PC-9 (cell line): ENCODE measurements at regions not wholly inside any gene's neighbourhood (a gene's known extent, or its start where the extent isn't known, plus 50 kb on each side); places are given as distances from the start of the nearest gene placed in this dataset.
"Not testable (repeated sequence)": the region's sequence is repeated elsewhere in the genome, so short reads cannot be mapped to it uniquely, and the experiment has no call there.

Experiments
- BruUV-seq: library from RNA; stranded (reverse); fragments of 400-500 nt; replicated peaks from 2 replicates; lab custom pipeline; 2021; lab: Mats Ljungman, UMichigan
- CTCF ChIA-PET: fragments of 300-600 bp; sonication (Branson Sonifier 250); formaldehyde crosslinking; loops from one replicate; lab custom pipeline; 2022; ENCODE audit warnings: antibody characterized with exemption; lab: Charles Lee
- POLR2A ChIA-PET: fragments of 300-600 bp; sonication (Branson Sonifier 250); formaldehyde crosslinking; loops from one replicate; lab custom pipeline; 2022; ENCODE audit warnings: antibody characterized with exemption; ENCODE audit not compliant: unreplicated experiment; lab: Charles Lee
- DNase-seq, 2 experiments: peaks; one replicate each; pipeline versions ENCODE4 v3.0.0 to v3.0.0-alpha.2; 2015 to 2022; ENCODE audit warnings: mixed read lengths in 1 of 2
- H2AFZ ChIP-seq: fragments of 200-600 bp; sonication (generic); 2 replicates; pipeline ENCODE4 v1.8.1; 2017; ENCODE audit warnings: antibody characterized with exemption
- H3F3A ChIP-seq: fragments of 200-600 bp; sonication (generic); 2 replicates; pipeline ENCODE4 v1.8.1; 2017; ENCODE audit warnings: antibody characterized with exemption, mild to moderate bottlenecking, low read depth; ENCODE audit not compliant: insufficient read depth
- H3K27ac ChIP-seq: fragments of 200-600 bp; sonication (generic); 2 replicates; pipeline ENCODE4 v1.6.1; 2016; ENCODE audit warnings: mixed run types
- H3K27me3 ChIP-seq: fragments of 200-600 bp; sonication (generic); 2 replicates; pipeline ENCODE4 v1.6.1; 2016; ENCODE audit warnings: low read depth, mixed run types; ENCODE audit not compliant: insufficient read depth
- H3K36me3 ChIP-seq: fragments of 200-600 bp; sonication (generic); 2 replicates; pipeline ENCODE4 v1.6.1; 2016; ENCODE audit warnings: low read depth, mixed run types
- H3K4me1 ChIP-seq: fragments of 200-600 bp; sonication (generic); replicated peaks from 2 replicates; pipeline ENCODE4 v1.6.1; 2016; ENCODE audit warnings: mixed run types; ENCODE audit not compliant: insufficient read depth
- H3K4me2 ChIP-seq: fragments of 200-600 bp; sonication (generic); 2 replicates; pipeline ENCODE4 v1.6.1; 2017; ENCODE audit warnings: mixed run types
- H3K4me3 ChIP-seq: fragments of 200-600 bp; sonication (generic); 2 replicates; pipeline ENCODE4 v1.6.1; 2016; ENCODE audit warnings: mixed run types
- H3K79me2 ChIP-seq: fragments of 200-600 bp; sonication (generic); 2 replicates; pipeline ENCODE4 v1.6.1; 2017; ENCODE audit warnings: low read depth, mixed run types
- H3K9me2 ChIP-seq: fragments of 200-600 bp; sonication (generic); 2 replicates; pipeline ENCODE4 v1.8.1; 2017; ENCODE audit warnings: mild to moderate bottlenecking; ENCODE audit not compliant: insufficient read depth
- H3K9me3 ChIP-seq: fragments of 200-600 bp; sonication (generic); 2 replicates; pipeline ENCODE4 v1.8.1; 2016; ENCODE audit warnings: low read depth; ENCODE audit not compliant: insufficient read depth
- H4K20me1 ChIP-seq: fragments of 200-600 bp; sonication (generic); 2 replicates; pipeline ENCODE4 v1.8.1; 2017; ENCODE audit not compliant: insufficient read depth
- EZH2 ChIP-seq: fragments of 200-600 bp; sonication (generic); IDR thresholded peaks from 2 replicates; pipeline ENCODE4 v1.8.0; 2017; ENCODE audit warnings: antibody characterized with exemption, low read depth
- intact Hi-C: fragments of 100-400 bp; cut with micrococcal nuclease; formaldehyde crosslinking; loops from one replicate; pipeline ENCODE4 v1.10.0; 2022; ENCODE audit not compliant: unreplicated experiment
- TF ChIP-seq, protein P1 (sequence below): fragments of 200-600 bp; sonication (generic); conservative IDR thresholded peaks from 2 replicates; pipeline ENCODE4 v1.6.1; 2017; ENCODE audit warnings: mixed run types, antibody characterized with exemption, mild to moderate bottlenecking, moderate library complexity

DNA sequence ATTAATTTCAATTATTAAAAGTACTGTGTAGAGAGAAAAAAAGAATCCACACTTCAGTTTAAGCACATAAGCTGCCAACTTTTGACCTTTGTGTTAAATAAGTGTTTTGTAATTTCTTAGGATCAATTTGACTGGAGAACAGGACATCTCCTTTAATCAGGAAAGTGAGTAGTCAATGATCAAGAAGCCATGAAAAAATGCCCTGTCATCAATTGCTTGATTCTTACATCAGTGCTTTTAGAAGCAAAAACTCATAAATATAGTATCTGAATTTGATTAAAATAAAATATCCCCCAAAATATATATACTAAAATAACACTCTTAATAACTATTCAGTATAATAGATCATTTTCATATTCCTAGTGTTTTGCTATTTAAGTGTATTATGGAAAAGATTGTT lies 409.0 kb downstream of the TAFA4 start:
- H3K79me2 ChIP-seq = no peaks in the 10 kb centered on the region
- ChIA-PET POLR2A (no interaction called here), CTCF (no interaction called here)
- no peaks in the 10 kb centered on the region for H3K9me2 ChIP-seq
- TF ChIP-seq, protein P1, sequence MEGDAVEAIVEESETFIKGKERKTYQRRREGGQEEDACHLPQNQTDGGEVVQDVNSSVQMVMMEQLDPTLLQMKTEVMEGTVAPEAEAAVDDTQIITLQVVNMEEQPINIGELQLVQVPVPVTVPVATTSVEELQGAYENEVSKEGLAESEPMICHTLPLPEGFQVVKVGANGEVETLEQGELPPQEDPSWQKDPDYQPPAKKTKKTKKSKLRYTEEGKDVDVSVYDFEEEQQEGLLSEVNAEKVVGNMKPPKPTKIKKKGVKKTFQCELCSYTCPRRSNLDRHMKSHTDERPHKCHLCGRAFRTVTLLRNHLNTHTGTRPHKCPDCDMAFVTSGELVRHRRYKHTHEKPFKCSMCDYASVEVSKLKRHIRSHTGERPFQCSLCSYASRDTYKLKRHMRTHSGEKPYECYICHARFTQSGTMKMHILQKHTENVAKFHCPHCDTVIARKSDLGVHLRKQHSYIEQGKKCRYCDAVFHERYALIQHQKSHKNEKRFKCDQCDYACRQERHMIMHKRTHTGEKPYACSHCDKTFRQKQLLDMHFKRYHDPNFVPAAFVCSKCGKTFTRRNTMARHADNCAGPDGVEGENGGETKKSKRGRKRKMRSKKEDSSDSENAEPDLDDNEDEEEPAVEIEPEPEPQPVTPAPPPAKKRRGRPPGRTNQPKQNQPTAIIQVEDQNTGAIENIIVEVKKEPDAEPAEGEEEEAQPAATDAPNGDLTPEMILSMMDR = no peak
- TF ChIP-seq EZH2 = no peak
- no peaks in the 10 kb centered on the region for H3F3A ChIP-seq
- no peak for DNase-seq
- no peak overlapping the region for H3K27ac ChIP-seq
- no peak overlapping the region for H3K4me3 ChIP-seq
- no peaks in the 10 kb centered on the region for H4K20me1 ChIP-seq
- intact Hi-C loops = no loop called here
- H3K9me3 ChIP-seq = no peaks in the 10 kb centered on the region
- no peaks in the 10 kb centered on the region for H3K36me3 ChIP-seq
- no peaks in the 10 kb centered on the region; the same call in 1 of the 2 replicates for H3K27me3 ChIP-seq
- no peaks in the 10 kb centered on the region for H3K4me1 ChIP-seq
- no peak overlapping the region for H3K4me2 ChIP-seq
- H2AFZ ChIP-seq = no peak overlapping the region
- BruUV-seq = no TSS peak

DNA sequence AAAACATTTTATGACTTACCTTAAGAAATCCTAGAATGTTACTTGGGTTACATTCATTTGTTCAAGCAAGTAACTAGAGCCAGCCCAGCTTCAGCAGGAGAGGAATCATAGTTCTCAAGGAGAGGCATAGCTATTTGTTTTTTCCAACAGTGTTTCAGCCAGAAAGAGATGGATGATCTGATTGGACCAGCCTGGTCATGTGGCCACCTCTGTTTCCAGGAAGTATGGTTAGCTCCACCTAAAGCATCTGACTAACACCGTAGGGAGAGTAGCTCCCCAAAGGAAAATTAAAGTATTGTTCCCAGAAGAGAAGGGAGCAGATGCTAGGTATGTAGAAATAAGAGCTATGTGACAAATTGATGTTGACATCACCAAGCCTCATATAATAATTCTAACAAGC lies 417.1 kb downstream of the TAFA4 start:
- ChIA-PET CTCF (no interaction called here), POLR2A (no interaction called here)
- Histone ChIP-seq H3K79me2 (no peaks in the 10 kb centered on the region), H3K9me3 (no peaks in the 10 kb centered on the region), H3F3A (no peaks in the 10 kb centered on the region), H4K20me1 (no peaks in the 10 kb centered on the region), H3K27me3 (no peaks in the 10 kb centered on the region), H3K36me3 (no peaks in the 10 kb centered on the region), H2AFZ (no peak overlapping the region), H3K4me2 (no peak overlapping the region), H3K4me1 (no peaks in the 10 kb centered on the region), H3K9me2 (no peaks in the 10 kb centered on the region), H3K4me3 (no peak overlapping the region), H3K27ac (no peak overlapping the region)
- no peak for DNase-seq
- TF ChIP-seq, protein P1 = no peak
- no peak for TF ChIP-seq EZH2
- intact Hi-C loops = no loop called here
- no TSS peak for BruUV-seq

DNA sequence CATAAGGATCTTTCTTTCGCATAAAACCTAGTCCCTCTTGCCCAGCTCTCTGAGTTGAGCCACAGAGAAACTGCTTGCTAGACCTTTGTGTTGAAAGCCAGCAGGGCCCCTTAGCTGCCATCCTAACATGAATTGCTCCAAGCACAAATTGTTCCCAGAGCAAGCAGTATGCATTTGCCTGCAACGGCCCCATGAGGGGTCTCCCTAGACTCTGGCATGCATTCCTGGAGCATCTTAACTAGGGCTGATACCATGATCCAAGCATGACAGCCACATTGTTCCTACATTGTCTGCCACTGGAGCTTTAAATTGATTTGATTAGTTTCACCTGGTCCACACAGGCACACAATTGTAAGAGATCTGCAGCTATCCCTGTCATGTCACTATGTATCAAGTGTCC lies 428.1 kb downstream of the TAFA4 start:
- Histone ChIP-seq H3K27me3 (no peaks in the 10 kb centered on the region), H3K4me1 (no peaks in the 10 kb centered on the region), H3K9me3 (no peaks in the 10 kb centered on the region), H3K79me2 (no peaks in the 10 kb centered on the region), H3K4me3 (no peak overlapping the region), H3K9me2 (no peaks in the 10 kb centered on the region), H3K27ac (no peak overlapping the region), H3F3A (no peaks in the 10 kb centered on the region), H3K36me3 (no peaks in the 10 kb centered on the region), H4K20me1 (no peaks in the 10 kb centered on the region), H2AFZ (no peak overlapping the region), H3K4me2 (no peak overlapping the region)
- DNase-seq = no peak
- ChIA-PET POLR2A (no interaction called here), CTCF (no interaction called here)
- BruUV-seq = no TSS peak
- intact Hi-C loops = no loop called here
- TF ChIP-seq EZH2 = no peak
- TF ChIP-seq, protein P1 = no peak

DNA sequence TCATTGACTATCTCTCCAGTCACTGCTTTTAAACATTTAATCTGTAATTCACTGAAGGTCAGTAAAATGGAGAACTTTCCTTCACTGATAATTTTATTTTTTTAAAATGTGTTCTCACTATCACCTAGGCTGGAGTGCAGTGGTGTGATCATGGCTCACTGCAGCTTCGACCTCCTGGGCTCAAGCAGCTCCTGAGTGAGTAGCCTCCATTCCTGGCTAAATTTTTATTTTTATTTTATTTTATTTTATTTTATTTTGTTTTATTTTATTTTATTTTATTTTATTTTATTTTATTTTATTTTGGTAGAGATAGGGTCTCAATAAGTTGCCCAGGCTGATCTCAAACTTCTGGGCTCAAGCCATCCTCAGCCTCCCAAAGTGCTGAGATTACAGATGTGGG lies 446.5 kb downstream of the TAFA4 start:
- H3K36me3 ChIP-seq, BruUV-seq, POLR2A ChIA-PET: not testable (repeated sequence)

More for the DNA sequence above, 446.5 kb downstream of the TAFA4 start:
- H3K9me3 ChIP-seq, H3K79me2 ChIP-seq, H3K27ac ChIP-seq, H3K4me3 ChIP-seq, H3K9me2 ChIP-seq, H4K20me1 ChIP-seq, H3F3A ChIP-seq, CTCF ChIA-PET, intact Hi-C loops, H2AFZ ChIP-seq, DNase-seq, H3K27me3 ChIP-seq, H3K4me2 ChIP-seq, H3K4me1 ChIP-seq: not testable (repeated sequence)
